K562 (cell line): ENCODE measurements at regions not wholly inside any gene's neighbourhood (a gene's known extent, or its start where the extent isn't known, plus 50 kb on each side); places are given as distances from the start of the nearest gene placed in this dataset.

Experiments used
- ATAC-seq: fragments of 200-7000 bp; cut with Tn5 transposase; 3 replicates; pipeline ENCODE4 v1.9.1; 2020; ENCODE audit warnings: moderate library complexity
- BruUV-seq: library from RNA; stranded (reverse); fragments of 400-500 nt; replicated peaks from 2 replicates; lab custom pipeline; 2021; lab: Mats Ljungman, UMichigan
- CTCF ChIA-PET: fragments of 300-600 bp; formaldehyde crosslinking; extraction: SDS; loops from one replicate; lab custom pipeline; 2021; ENCODE audit warnings: low intra/inter-chr PET ratio; lab: Yijun Ruan, JAX
- POLR2A ChIA-PET: fragments of 300-600, 350-650 bp; sonication (Branson Sonifier 250); formaldehyde crosslinking; extraction: SDS; loops from one replicate; lab custom pipeline; 2021; ENCODE audit warnings: antibody characterized with exemption, inconsistent platforms; lab: Yijun Ruan, JAX
- DNase-seq, 4 experiments: peaks; one replicate each; pipeline versions ENCODE4 v3.0.0 to v3.0.0-alpha.2; 2011 to 2018; ENCODE audit warnings: low spot score in 3 of 4, mixed read lengths in 3 of 4; ENCODE audit errors: extremely low read depth in 1 of 4
- FAIRE-seq: peaks from 2 replicates; lab custom pipeline; 2011; peaks lifted over from hg19 to GRCh38; lab: Jason Lieb, UNC
- H2AFZ ChIP-seq: 2 replicates; pipeline ENCODE4 v1.6.0; 2011; ENCODE audit warnings: low read depth, low read length, control low read depth, inconsistent platforms
- H3K27ac ChIP-seq: fragments of 200-600 bp; 3 replicates; pipeline ENCODE4 v1.8.0; 2011; ENCODE audit warnings: low read depth, mild to moderate bottlenecking, control low read depth, inconsistent platforms, low read length, moderate library complexity, mixed read lengths; ENCODE audit errors: extremely low read depth
- H3K27me3 ChIP-seq, 2 experiments: fragments of 300-600 bp in 1 of 2; 2 replicates in 1 of 2; 3 replicates in 1 of 2; pipeline versions ENCODE4 v1.6.0 to v1.8.0; 2011; ENCODE audit warnings: inconsistent platforms in 2 of 2, low read length in 2 of 2, mild to moderate bottlenecking in 1 of 2, mixed read lengths in 1 of 2, moderate library complexity in 1 of 2; ENCODE audit not compliant: control insufficient read depth in 2 of 2, insufficient read depth in 2 of 2
- H3K36me3 ChIP-seq: fragments of 300-600 bp; 3 replicates; pipeline ENCODE4 v1.8.0; 2011; ENCODE audit warnings: mild to moderate bottlenecking, low read length, inconsistent platforms; ENCODE audit not compliant: control insufficient read depth, insufficient read depth
- H3K4me1 ChIP-seq, 2 experiments: fragments of 200-600 bp in 1 of 2; replicated peaks in 1 of 2; 2 replicates in 1 of 2; 3 replicates in 1 of 2; pipeline versions ENCODE4 v1.5.1 to v1.8.0; 2011; ENCODE audit warnings: inconsistent platforms in 2 of 2, low read length in 2 of 2, mild to moderate bottlenecking in 1 of 2, mixed read lengths in 1 of 2, moderate library complexity in 1 of 2; ENCODE audit not compliant: control insufficient read depth in 2 of 2, insufficient read depth in 2 of 2
- H3K4me2 ChIP-seq: 2 replicates; pipeline ENCODE4 v1.6.1; 2011; ENCODE audit warnings: low read length, control low read depth, inconsistent platforms, mixed read lengths; ENCODE audit not compliant: insufficient read depth
- H3K4me3 ChIP-seq: fragments of 200-600 bp; sonication (generic), shearing (Covaris generic); 2 replicates; pipeline ENCODE4 v1.5.1; 2016; ENCODE audit warnings: control low read depth, inconsistent platforms
- H3K79me2 ChIP-seq: fragments of 200-600 bp; 3 replicates; pipeline ENCODE4 v1.8.0; 2011; ENCODE audit warnings: low read length, inconsistent platforms; ENCODE audit not compliant: control insufficient read depth, insufficient read depth
- H3K9ac ChIP-seq, 2 experiments: 2 replicates each; pipeline versions ENCODE4 v1.6.0 to v1.6.1; 2011; ENCODE audit warnings: low read depth in 2 of 2, low read length in 2 of 2, control low read depth in 1 of 2, inconsistent platforms in 1 of 2, mild to moderate bottlenecking in 1 of 2, mixed read lengths in 1 of 2; ENCODE audit not compliant: insufficient read depth in 1 of 2
- H3K9me1 ChIP-seq: one replicate; pipeline ENCODE4 v1.6.0; 2011; ENCODE audit warnings: inconsistent platforms, mild to moderate bottlenecking, low read length, moderate library complexity; ENCODE audit not compliant: control insufficient read depth, insufficient read depth
- H3K9me3 ChIP-seq: replicated peaks from 2 replicates; pipeline ENCODE4 v1.5.1; 2011; ENCODE audit warnings: low read depth, low read length, inconsistent platforms; ENCODE audit not compliant: control insufficient read depth, insufficient read depth
- H4K20me1 ChIP-seq: replicated peaks from 2 replicates; pipeline ENCODE4 v1.6.1; 2011; ENCODE audit warnings: low read length, inconsistent platforms, mixed read lengths; ENCODE audit not compliant: control insufficient read depth, insufficient read depth
- BRCA1 ChIP-seq, 2 experiments: fragments of 450-650 bp in 1 of 2; sonication (generic) in 1 of 2; formaldehyde crosslinking in 1 of 2; IDR thresholded peaks; 2 replicates each; pipeline versions ENCODE4 v1.5.0 to v1.6.1; 2017 to 2020; ENCODE audit warnings: mild to moderate bottlenecking in 1 of 2, missing genetic modification reagents in 1 of 2
- DACH1 ChIP-seq: fragments of 450-650 bp; IDR thresholded peaks from 2 replicates; pipeline ENCODE4 v1.6.1; 2018; ENCODE audit not compliant: partially characterized antibody
- E2F1 ChIP-seq: sonication (generic); formaldehyde crosslinking; IDR thresholded peaks from 2 replicates; pipeline ENCODE4 v1.8.1; 2023; ENCODE audit warnings: mild to moderate bottlenecking, missing genetic modification reagents, moderate library complexity
- GATAD2B ChIP-seq: fragments of 450-650 bp; IDR thresholded peaks from 2 replicates; pipeline ENCODE4 v1.6.1; 2017; ENCODE audit warnings: mild to moderate bottlenecking, borderline replicate concordance
- MITF ChIP-seq: IDR thresholded peaks from 2 replicates; pipeline ENCODE4 v1.6.1; 2014; ENCODE audit warnings: antibody characterized with exemption
- RFX5 ChIP-seq: IDR thresholded peaks from 2 replicates; pipeline ENCODE4 v1.6.1; 2011; ENCODE audit warnings: low read depth, mild to moderate bottlenecking, improper control_type of control experiment, low read length
- SRSF7 ChIP-seq: fragments of 200-400 bp; formaldehyde crosslinking; optimal IDR thresholded peaks from 2 replicates; pipeline ENCODE3; 2017; ENCODE audit warnings: mild to moderate bottlenecking, low read depth, low read length
- ZNF24 ChIP-seq: fragments of 450-650 bp; IDR thresholded peaks from 2 replicates; pipeline ENCODE4 v1.6.1; 2016
- WGBS: fragments of 100-300 bp; shearing (Covaris generic); methylation state at CpG from one replicate; pipeline ENCODE4 v1.1.6; 2016; ENCODE audit warnings: low coverage, mixed read lengths; ENCODE audit not compliant: insufficient coverage; ENCODE audit errors: missing lambda C conversion rate; 5-methylcytosine and 5-hydroxymethylcytosine counted together
- in situ Hi-C: fragments of 300-500 bp; cut with MboI; formaldehyde crosslinking; loops from 4 replicates; pipeline ENCODE4 v1.15.0; 2018; ENCODE audit warnings: inconsistent platforms, mixed read lengths
- intact Hi-C: fragments of 100-400 bp; cut with micrococcal nuclease; formaldehyde crosslinking; loops from 2 replicates; pipeline ENCODE4 v1.14.2; 2022

- in situ Hi-C loops (no loop called here), intact Hi-C loops (no loop called here)
- POLR2A ChIA-PET, result no interaction called here
- no TSS peak for BruUV-seq
- DNase-seq, result no peak
- Histone ChIP-seq H3K27ac (no peak overlapping the region), H3K4me1 (no peaks in the 10 kb centered on the region), H3K9me3 (no peaks in the 10 kb centered on the region), H3K9ac (no peak overlapping the region), H3K79me2 (no peaks in the 10 kb centered on the region), H3K4me3 (no peak overlapping the region), H3K36me3 (no peaks in the 10 kb centered on the region), H3K9me1 (no peaks in the 10 kb centered on the region), H4K20me1 (no peaks in the 10 kb centered on the region), H2AFZ (no peak overlapping the region), H3K27me3 (no peaks in the 10 kb centered on the region), H3K4me2 (no peak overlapping the region)
- 0% methylated on average over 2 of the region's 2 CpGs for WGBS
- no peak for TF ChIP-seq SRSF7
- no peak for TF ChIP-seq GATAD2B
- no peak for TF ChIP-seq RFX5
- TF ChIP-seq E2F1 (CRISPR knock-in tag), result no peak
- TF ChIP-seq MITF, result no peak
- no peak for TF ChIP-seq BRCA1 (IDR thresholded peaks at IDR 0.05)
- no peak for TF ChIP-seq BRCA1 (CRISPR knock-in tag; IDR thresholded peaks at IDR 0.05)
- TF ChIP-seq DACH1, result no peak
- TF ChIP-seq ZNF24, result no peak
- FAIRE-seq, result no peak
- no peak for ATAC-seq
- CTCF ChIA-PET, result no interaction called here
These were observed 618.0 kb downstream of the CDH26 start for GRCh38 chr20:60576236-60576635.
